AG08396 (cell line): ENCODE measurements at regions not wholly inside any gene's neighbourhood (a gene's known extent, or its start where the extent isn't known, plus 50 kb on each side); places are given as distances from the start of the nearest gene placed in this dataset.

ENCODE experiments used
- DNase-seq: peaks from one replicate; pipeline ENCODE4 v3.0.0; 2012; ENCODE audit warnings: low spot score, mixed read lengths

- no peak for DNase-seq
These were observed 51.8 kb upstream of the PAX1 start for GRCh38 chr20:21653628-21654027.

GRCh38 chr20:21643417-21643816 is 62.0 kb upstream of the PAX1 start:
- DNase-seq, result no peak

GRCh38 chr20:21640556-21640955 is 64.9 kb upstream of the PAX1 start:
- no peak for DNase-seq

- no peak for DNase-seq
These were observed 71.6 kb upstream of the PAX1 start for GRCh38 chr20:21633829-21634228.

GRCh38 chr20:21632735-21633053 is 72.8 kb upstream of the PAX1 start:
- no peak for DNase-seq

GRCh38 chr20:21632031-21632734 is 73.3 kb upstream of the PAX1 start:
- no peak for DNase-seq

- no peak for DNase-seq
These were observed 76.7 kb upstream of the PAX1 start for GRCh38 chr20:21628800-21629199.

- DNase-seq, result no peak
These were observed 81.7 kb upstream of the PAX1 start for GRCh38 chr20:21623781-21624094.

GRCh38 chr20:21623074-21623780 is 82.2 kb upstream of the PAX1 start:
- DNase-seq, result no peak

- no peak for DNase-seq
These were observed 83.2 kb upstream of the PAX1 start for GRCh38 chr20:21622097-21622857.

- DNase-seq, result no peak
These were observed 86.6 kb upstream of the PAX1 start for GRCh38 chr20:21618759-21619416.

GRCh38 chr20:21615617-21616080 is 89.8 kb upstream of the PAX1 start:
- peak; percentile 65 for DNase-seq

- no peak for DNase-seq
These were observed 90.5 kb upstream of the PAX1 start for GRCh38 chr20:21614980-21615379.

- DNase-seq, result no peak
These were observed 92.0 kb upstream of the PAX1 start for GRCh38 chr20:21613512-21613911.

GRCh38 chr20:21609981-21610380 is 95.5 kb upstream of the PAX1 start:
- no peak for DNase-seq

- peak; percentile 12 for DNase-seq
These were observed 95.4 kb upstream of the NKX2-2 start for GRCh38 chr20:21609221-21609620.

- no peak for DNase-seq
These were observed 94.9 kb upstream of the NKX2-2 start for GRCh38 chr20:21608777-21609176.

GRCh38 chr20:21607971-21608725 is 94.3 kb upstream of the NKX2-2 start:
- no peak for DNase-seq

GRCh38 chr20:21601799-21602198 is 87.9 kb upstream of the NKX2-2 start:
- DNase-seq, result no peak

GRCh38 chr20:21586682-21587081 is 72.8 kb upstream of the NKX2-2 start:
- no peak for DNase-seq

- DNase-seq, result no peak
These were observed 69.8 kb upstream of the NKX2-2 start for GRCh38 chr20:21583486-21584168.
